Panc1 (cell line): ENCODE measurements at regions not wholly inside any gene's neighbourhood (a gene's known extent, or its start where the extent isn't known, plus 50 kb on each side); places are given as distances from the start of the nearest gene placed in this dataset.

Source experiments
- ATAC-seq: fragments of 200-7000 bp; cut with Tn5 transposase; 2 replicates; pipeline ENCODE4 v1.9.1; 2020; ENCODE audit warnings: mild to moderate bottlenecking, moderate library complexity
- BruUV-seq: library from RNA; stranded (reverse); fragments of 400-500 nt; replicated peaks from 2 replicates; lab custom pipeline; 2021; lab: Mats Ljungman, UMichigan
- CTCF ChIA-PET: fragments of 300-600 bp; sonication (Branson Sonifier 250); formaldehyde crosslinking; loops from one replicate; lab custom pipeline; 2022; ENCODE audit warnings: antibody characterized with exemption; lab: Charles Lee
- POLR2A ChIA-PET: fragments of 300-600 bp; sonication (Branson Sonifier 250); formaldehyde crosslinking; loops from one replicate; lab custom pipeline; 2022; ENCODE audit warnings: antibody characterized with exemption; lab: Charles Lee
- DNase-seq: peaks from one replicate; pipeline ENCODE4 v3.0.0-alpha.2; 2010; ENCODE audit warnings: low read depth, low spot score
- H3K27ac ChIP-seq: 2 replicates; pipeline ENCODE4 v1.5.1; 2011; ENCODE audit warnings: mild to moderate bottlenecking, low read length, inconsistent platforms
- H3K27me3 ChIP-seq: fragments of 200-500 bp; sonication (Bioruptor generic); 2 replicates; pipeline ENCODE4 v1.6.0; 2014; ENCODE audit warnings: low read length, inconsistent platforms; ENCODE audit not compliant: control insufficient read depth, insufficient read depth
- H3K36me3 ChIP-seq: fragments of 200-500 bp; sonication (Bioruptor generic); 2 replicates; pipeline ENCODE4 v1.5.1; 2014; ENCODE audit warnings: inconsistent platforms, mild to moderate bottlenecking, low read length, moderate library complexity; ENCODE audit not compliant: control insufficient read depth, insufficient read depth
- H3K4me1 ChIP-seq: 2 replicates; pipeline ENCODE4 v1.5.1; 2011; ENCODE audit warnings: inconsistent platforms, mild to moderate bottlenecking, low read length, moderate library complexity; ENCODE audit not compliant: control insufficient read depth, insufficient read depth
- H3K4me3 ChIP-seq, 2 experiments: 2 replicates each; pipeline ENCODE4 v1.5.1; 2011 to 2012; ENCODE audit warnings: low read depth in 2 of 2, low read length in 2 of 2, mild to moderate bottlenecking in 2 of 2, inconsistent platforms in 1 of 2, moderate library complexity in 1 of 2
- H3K9me3 ChIP-seq: fragments of 200-500 bp; sonication (Bioruptor generic); 2 replicates; pipeline ENCODE4 v1.5.1; 2014; ENCODE audit warnings: low read depth, mild to moderate bottlenecking, inconsistent platforms, low read length, moderate library complexity; ENCODE audit not compliant: control insufficient read depth, insufficient read depth
- POLR2AphosphoS5 ChIP-seq: IDR thresholded peaks from 2 replicates; pipeline ENCODE4 v1.6.1; 2012; ENCODE audit warnings: mild to moderate bottlenecking, low read depth, low read length, moderate library complexity
- REST ChIP-seq, 2 experiments: IDR thresholded peaks; 2 replicates each; pipeline ENCODE4 v1.6.1; 2011 to 2012; ENCODE audit warnings: low read depth in 2 of 2, control low read depth in 1 of 2, low read length in 1 of 2, mild to moderate bottlenecking in 1 of 2, moderate library complexity in 1 of 2; ENCODE audit not compliant: insufficient read depth in 1 of 2
- SIN3A ChIP-seq: IDR thresholded peaks from 2 replicates; pipeline ENCODE4 v1.6.1; 2012; ENCODE audit warnings: low read depth, mild to moderate bottlenecking, low read length, moderate library complexity, borderline replicate concordance; ENCODE audit not compliant: insufficient read depth
- TCF7L2 ChIP-seq: IDR thresholded peaks from 2 replicates; pipeline ENCODE4 v1.6.1; 2011; ENCODE audit warnings: mild to moderate bottlenecking, low read depth, low read length, inconsistent platforms
- in situ Hi-C: cut with HindIII; loops from 2 replicates; pipeline ENCODE4 v1.10.0; 2016; ENCODE audit warnings: low sequenced_read_pairs, low pct_unique_long_range_greater_than_20kb
- intact Hi-C: fragments of 100-400 bp; cut with micrococcal nuclease; formaldehyde crosslinking; loops from one replicate; pipeline ENCODE4 v1.10.0; 2022; ENCODE audit not compliant: unreplicated experiment
- TF ChIP-seq, protein P1 (sequence below): fragments of 450-650 bp; IDR thresholded peaks from 2 replicates; pipeline ENCODE4 v1.5.1; 2017; ENCODE audit warnings: mild to moderate bottlenecking

DNA sequence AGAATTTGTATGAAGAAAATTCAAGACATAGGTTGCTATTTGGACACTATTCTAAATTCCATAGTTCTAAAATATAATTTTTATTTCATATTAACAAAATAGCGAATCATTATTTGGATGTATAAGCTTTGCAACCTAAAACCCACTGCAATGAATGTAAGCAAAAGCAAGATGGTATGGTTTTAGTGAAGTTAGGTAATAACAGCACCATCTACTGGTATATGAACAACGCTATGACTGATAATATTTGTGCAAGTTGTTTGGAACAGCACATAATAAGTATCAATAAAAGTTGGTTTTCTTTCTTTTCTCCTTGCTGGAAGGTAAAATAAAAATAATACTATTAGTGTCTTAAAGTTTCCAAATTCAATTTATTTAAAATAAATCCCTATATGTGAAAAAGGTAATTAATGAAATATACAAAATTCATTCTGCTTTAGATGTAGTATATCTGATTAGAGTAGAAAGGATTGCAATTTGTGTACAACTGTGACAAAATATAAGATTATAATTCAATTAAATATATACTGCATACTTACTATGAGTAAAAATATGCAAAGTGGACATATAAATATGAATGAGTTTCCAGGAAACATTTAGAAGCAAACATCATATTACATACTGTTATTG, 79.0 kb upstream of the LSM8 start:
- H3K36me3 ChIP-seq = no peaks in the 10 kb centered on the region
- H3K4me1 ChIP-seq = no peaks in the 10 kb centered on the region
- POLR2A ChIA-PET = no interaction called here
- CTCF ChIA-PET = no interaction called here
- H3K4me3 ChIP-seq = no peak overlapping the region
- TF ChIP-seq, protein P1, sequence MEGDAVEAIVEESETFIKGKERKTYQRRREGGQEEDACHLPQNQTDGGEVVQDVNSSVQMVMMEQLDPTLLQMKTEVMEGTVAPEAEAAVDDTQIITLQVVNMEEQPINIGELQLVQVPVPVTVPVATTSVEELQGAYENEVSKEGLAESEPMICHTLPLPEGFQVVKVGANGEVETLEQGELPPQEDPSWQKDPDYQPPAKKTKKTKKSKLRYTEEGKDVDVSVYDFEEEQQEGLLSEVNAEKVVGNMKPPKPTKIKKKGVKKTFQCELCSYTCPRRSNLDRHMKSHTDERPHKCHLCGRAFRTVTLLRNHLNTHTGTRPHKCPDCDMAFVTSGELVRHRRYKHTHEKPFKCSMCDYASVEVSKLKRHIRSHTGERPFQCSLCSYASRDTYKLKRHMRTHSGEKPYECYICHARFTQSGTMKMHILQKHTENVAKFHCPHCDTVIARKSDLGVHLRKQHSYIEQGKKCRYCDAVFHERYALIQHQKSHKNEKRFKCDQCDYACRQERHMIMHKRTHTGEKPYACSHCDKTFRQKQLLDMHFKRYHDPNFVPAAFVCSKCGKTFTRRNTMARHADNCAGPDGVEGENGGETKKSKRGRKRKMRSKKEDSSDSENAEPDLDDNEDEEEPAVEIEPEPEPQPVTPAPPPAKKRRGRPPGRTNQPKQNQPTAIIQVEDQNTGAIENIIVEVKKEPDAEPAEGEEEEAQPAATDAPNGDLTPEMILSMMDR = peak; percentile 57; the same call in 1 of the 2 replicates
- no peak for TF ChIP-seq POLR2AphosphoS5
- no peak overlapping the region for H3K27ac ChIP-seq
- ATAC-seq (peak; percentile 79), DNase-seq (no peak)
- no peaks in the 10 kb centered on the region for H3K27me3 ChIP-seq
- intact Hi-C loops (loop anchor here (2.0 kb wide), 1 partner anchor 354 kb away; no protein-coding TSS in a partner anchor), in situ Hi-C loops (no loop called here)
- BruUV-seq = no TSS peak
- no peaks in the 10 kb centered on the region for H3K9me3 ChIP-seq

- Histone ChIP-seq H3K9me3 (no peaks in the 10 kb centered on the region), H3K27ac (no peak overlapping the region), H3K4me1 (no peaks in the 10 kb centered on the region), H3K4me3 (no peak overlapping the region), H3K36me3 (no peaks in the 10 kb centered on the region), H3K27me3 (no peaks in the 10 kb centered on the region)
- ChIA-PET POLR2A (no interaction called here), CTCF (no interaction called here)
- intact Hi-C loops = no loop called here
- no TSS peak for BruUV-seq
- in situ Hi-C loops = no loop called here
- no peak for TF ChIP-seq SIN3A
- no peak for TF ChIP-seq REST (IDR thresholded peaks at IDR 0.05; ENCODE audit: insufficient read depth in 1 of 2, low read depth in 2 of 2, low read length in 1 of 2)
- no peak for TF ChIP-seq TCF7L2
- DNase-seq (peak; percentile 69), ATAC-seq (0 out of 2 replicates have a peak, but pooled peaks have one; percentile 62)
Measured at GRCh38 chr7:118109607-118110006, 74.4 kb upstream of the LSM8 start.

DNA sequence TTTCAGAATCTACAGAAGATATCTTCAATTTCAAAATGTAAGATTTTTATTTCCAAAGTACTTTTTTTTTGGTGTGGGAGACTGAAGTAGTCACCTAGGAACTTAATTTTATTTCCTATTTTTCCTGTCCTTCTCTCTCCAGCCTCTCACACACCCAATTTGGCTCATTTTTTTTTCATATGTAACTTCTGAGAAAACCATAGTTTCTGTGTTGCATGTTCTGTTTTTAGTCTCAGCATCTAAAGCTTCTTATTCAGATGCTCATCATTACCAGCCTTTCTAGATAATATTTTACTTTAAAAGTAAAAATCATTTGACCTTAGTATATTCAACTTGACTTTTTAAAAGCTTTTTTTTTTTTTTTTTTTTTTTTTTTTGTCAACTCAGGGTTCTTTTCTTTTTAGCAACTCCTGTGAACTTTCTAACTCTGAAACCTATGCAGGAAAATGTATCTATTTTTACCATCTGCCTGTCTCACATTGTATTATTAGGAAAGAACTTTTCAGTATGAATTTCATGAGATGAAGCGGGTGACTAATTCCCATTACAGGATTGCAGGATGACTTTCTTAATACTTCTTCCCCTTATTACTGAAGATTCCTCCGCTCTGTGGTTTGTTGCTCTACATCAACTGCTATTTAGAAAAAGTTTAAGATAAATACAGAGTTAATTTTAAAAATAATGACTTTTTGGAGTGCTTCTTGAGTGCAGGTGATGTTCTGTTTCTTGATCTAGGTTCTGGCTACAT, 73.6 kb upstream of the LSM8 start:
- ChIA-PET POLR2A (no interaction called here), CTCF (no interaction called here)
- in situ Hi-C loops (no loop called here), intact Hi-C loops (no loop called here)
- no TSS peak for BruUV-seq
- DNase-seq = no peak
- no peaks in the 10 kb centered on the region for H3K36me3 ChIP-seq
- no peak overlapping the region for H3K4me3 ChIP-seq
- no peak overlapping the region for H3K27ac ChIP-seq
- no peaks in the 10 kb centered on the region for H3K4me1 ChIP-seq
- no peaks in the 10 kb centered on the region for H3K9me3 ChIP-seq
- TF ChIP-seq REST (IDR thresholded peaks at IDR 0.05; ENCODE audit: insufficient read depth in 1 of 2, low read depth in 2 of 2, low read length in 1 of 2) = no peak
- TF ChIP-seq POLR2AphosphoS5 = no peak
- no peak for ATAC-seq
- H3K27me3 ChIP-seq = no peaks in the 10 kb centered on the region
